ENCODE measurements at regions not wholly inside any gene's neighbourhood (a gene's known extent, or its start where the extent isn't known, plus 50 kb on each side); places are given as distances from the start of the nearest gene placed in this dataset.

- DNase-seq (ENCODE audit: low spot score) = no peak
Observed at GRCh38 chr14:49240383-49240782, 345.8 kb downstream of the RPS29 start.

- no peak for DNase-seq (ENCODE audit: low spot score)
Observed at GRCh38 chr14:49228552-49228951, 357.6 kb downstream of the RPS29 start.

GRCh38 chr14:49221316-49221715 is 364.9 kb downstream of the RPS29 start:
- no peak for DNase-seq (ENCODE audit: low spot score)

- DNase-seq (ENCODE audit: low spot score) = no peak
Observed at GRCh38 chr14:49220492-49220891, 365.7 kb downstream of the RPS29 start.

- DNase-seq (ENCODE audit: low spot score) = no peak
Observed at GRCh38 chr14:49218436-49219092, 367.6 kb downstream of the RPS29 start.

- DNase-seq (ENCODE audit: low spot score) = no peak
Observed at GRCh38 chr14:49212721-49213120, 373.5 kb downstream of the RPS29 start.

GRCh38 chr14:49209416-49209815 is 376.8 kb downstream of the RPS29 start:
- DNase-seq (ENCODE audit: low spot score) = no peak

- no peak for DNase-seq (ENCODE audit: low spot score)
Observed at GRCh38 chr14:49206828-49207227, 379.4 kb downstream of the RPS29 start.

- DNase-seq (ENCODE audit: low spot score) = no peak
Observed at GRCh38 chr14:49203676-49204075, 382.5 kb downstream of the RPS29 start.

- DNase-seq (ENCODE audit: low spot score) = no peak
Observed at GRCh38 chr14:49199159-49199558, 387.0 kb downstream of the RPS29 start.

- no peak for DNase-seq (ENCODE audit: low spot score)
Observed at GRCh38 chr14:49196327-49196726, 389.9 kb downstream of the RPS29 start.

- no peak for DNase-seq (ENCODE audit: low spot score)
Observed at GRCh38 chr14:49194067-49194466, 392.1 kb downstream of the RPS29 start.

- no peak for DNase-seq (ENCODE audit: low spot score)
Observed at GRCh38 chr14:49193332-49194065, 392.7 kb downstream of the RPS29 start.

- no peak for DNase-seq (ENCODE audit: low spot score)
Observed at GRCh38 chr14:49191380-49191779, 394.8 kb downstream of the RPS29 start.

GRCh38 chr14:49189375-49189774 is 396.8 kb downstream of the RPS29 start:
- DNase-seq (ENCODE audit: low spot score) = peak; percentile 20

GRCh38 chr14:49187799-49188198 is 398.4 kb downstream of the RPS29 start:
- no peak for DNase-seq (ENCODE audit: low spot score)

GRCh38 chr14:49173765-49174373 is 412.3 kb downstream of the RPS29 start:
- peak; percentile 64 for DNase-seq (ENCODE audit: low spot score)

- DNase-seq (ENCODE audit: low spot score) = no peak
Observed at GRCh38 chr14:49164074-49164473, 422.1 kb downstream of the RPS29 start.

- no peak for DNase-seq (ENCODE audit: low spot score)
Observed at GRCh38 chr14:49160983-49161382, 425.2 kb downstream of the RPS29 start.

GRCh38 chr14:49159081-49159480 is 427.1 kb downstream of the RPS29 start:
- DNase-seq (ENCODE audit: low spot score) = no peak

- DNase-seq (ENCODE audit: low spot score) = no peak
Observed at GRCh38 chr14:49139593-49139992, 446.6 kb downstream of the RPS29 start.

GRCh38 chr14:49134940-49135339 is 451.2 kb downstream of the RPS29 start:
- no peak for DNase-seq (ENCODE audit: low spot score)

- DNase-seq (ENCODE audit: low spot score) = no peak
Observed at GRCh38 chr14:49121246-49121645, 464.9 kb downstream of the RPS29 start.

All from mucosa of gallbladder (tissue), 1 donor.